Spleen (tissue), 11 donors: ENCODE measurements at regions not wholly inside any gene's neighbourhood (a gene's known extent, or its start where the extent isn't known, plus 50 kb on each side); places are given as distances from the start of the nearest gene placed in this dataset.

ENCODE experiments used
- DNase-seq: peaks from one replicate; pipeline ENCODE4 v3.0.0-alpha.2; 2020
- H3K27ac ChIP-seq, 8 donors: fragments of 200-600 bp; sonication (generic) in 7 of 8; 1 replicate in 4 of 8; 2 replicates in 4 of 8; pipeline versions ENCODE4 v1.5.0 to v1.8.0; 2016 to 2021; ENCODE audit warnings: inconsistent platforms in 4 of 8, mild to moderate bottlenecking in 4 of 8, moderate library complexity in 1 of 8
- H3K27me3 ChIP-seq, 7 donors: fragments of 200-600 bp; sonication (generic) in 6 of 7; replicated peaks in 1 of 7; 1 replicate in 4 of 7; 2 replicates in 3 of 7; pipeline versions ENCODE4 v1.5.0 to v1.8.0; 2016 to 2021; ENCODE audit warnings: inconsistent platforms in 3 of 7, mild to moderate bottlenecking in 1 of 7
- H3K36me3 ChIP-seq, 6 donors: fragments of 200-600 bp; sonication (generic) in 5 of 6; 1 replicate in 4 of 6; 2 replicates in 2 of 6; pipeline versions ENCODE4 v1.5.0 to v1.8.0; 2016 to 2021; ENCODE audit warnings: inconsistent platforms in 2 of 6
- H3K4me1 ChIP-seq, 6 donors: fragments of 200-600 bp; sonication (generic) in 5 of 6; 1 replicate in 3 of 6; 2 replicates in 3 of 6; pipeline versions ENCODE4 v1.5.0 to v1.8.0; 2016 to 2021; ENCODE audit warnings: inconsistent platforms in 3 of 6
- H3K4me3 ChIP-seq, 8 donors: fragments of 200-600 bp; sonication (generic) in 7 of 8; 1 replicate in 4 of 8; 2 replicates in 4 of 8; pipeline versions ENCODE4 v1.5.0 to v1.8.0; 2016 to 2021; ENCODE audit warnings: inconsistent platforms in 4 of 8, mild to moderate bottlenecking in 4 of 8, moderate library complexity in 2 of 8
- H3K9me3 ChIP-seq, 8 donors: fragments of 200-600 bp; sonication (generic) in 7 of 8; 1 replicate in 4 of 8; 2 replicates in 4 of 8; pipeline versions ENCODE4 v1.5.0 to v1.8.0; 2016 to 2021; ENCODE audit warnings: inconsistent platforms in 4 of 8
- POLR2A ChIP-seq, 3 donors: fragments of 450-650 bp; IDR thresholded peaks; one replicate each; pipeline ENCODE4 v1.5.1; 2017; ENCODE audit warnings: antibody characterized with exemption in 3 of 3, mild to moderate bottlenecking in 1 of 3
- POLR2AphosphoS5 ChIP-seq, 3 donors: sonication (generic); formaldehyde crosslinking; IDR thresholded peaks; one replicate each; pipeline ENCODE4 v1.5.1; 2017; ENCODE audit warnings: antibody characterized with exemption in 3 of 3
- WGBS, 5 donors: extraction: QIAGEN DNeasy Blood & Tissue Kit in 3 of 5; methylation state at CpG; one replicate each; pipeline versions ENCODE4 v1.1.5 to v1.1.7; 2013 to 2018; 5-methylcytosine and 5-hydroxymethylcytosine counted together
- intact Hi-C: fragments of 100-400 bp; cut with DNase I; formaldehyde crosslinking; loops from one replicate; pipeline ENCODE4 v1.15.0; 2023; ENCODE audit warnings: low total_unique reads
- TF ChIP-seq, protein P1 (sequence below), 11 experiments: fragments of 200-600 bp in 7 of 11; fragments of 450-650 bp in 4 of 11; sonication (generic) in 4 of 11; IDR thresholded peaks in 8 of 11; conservative IDR thresholded peaks in 3 of 11; 1 replicate in 7 of 11; 2 replicates in 4 of 11; pipeline versions ENCODE4 v1.4.0 to v1.8.0; 2016 to 2021; ENCODE audit warnings: antibody characterized with exemption in 11 of 11, inconsistent platforms in 4 of 11, mild to moderate bottlenecking in 1 of 11
- donor health status: healthy with polysubstance abuse.
- donor health status: DM: no; HTN: no; CAD: no; lungs with moderate emphysema.
- donor health status: DM: no; HTN: no; CAD: no.
- donor health status: Bipolar disorder and iron deficiency.
- donor health status: healthy.
- donor health status: DM: no; HTN: no; CAD: no.
- donor health status: DM: yes; HTN: yes; CAD: no.

DNA sequence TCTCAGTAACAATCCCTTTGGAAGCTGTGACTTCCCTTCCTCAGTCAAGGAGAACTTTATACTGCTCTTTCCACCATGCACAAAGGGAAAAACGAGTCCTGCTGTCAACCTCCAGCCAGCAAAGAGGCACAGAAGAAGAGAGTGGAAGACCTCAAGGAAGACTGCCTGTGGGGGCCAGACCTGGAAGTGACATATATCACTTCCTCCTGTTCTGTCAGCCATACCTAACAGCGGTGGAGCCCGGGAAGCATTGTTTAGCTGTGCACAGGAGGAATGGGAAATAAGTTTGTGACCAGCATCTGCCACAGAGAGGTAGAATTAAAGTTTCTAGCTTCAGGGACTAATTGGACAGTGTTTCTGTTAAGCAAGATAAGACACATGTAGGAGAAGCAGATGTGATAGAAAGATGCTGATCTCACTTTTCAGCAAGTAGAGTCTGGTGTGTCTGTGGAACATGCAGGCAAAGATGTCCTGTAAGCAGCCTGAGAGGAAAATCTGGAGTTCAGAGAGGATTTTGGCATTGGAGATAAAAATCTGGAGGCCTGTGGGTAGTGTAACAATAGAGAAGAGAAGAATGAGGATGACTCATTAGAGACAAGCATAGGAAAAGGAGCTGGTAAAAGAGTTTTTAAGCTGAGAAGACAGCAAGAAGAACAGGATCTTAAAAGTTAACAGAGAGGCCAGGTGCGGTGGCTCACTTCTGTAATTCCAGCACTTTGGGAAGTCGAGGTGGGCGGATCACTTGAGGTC lies 141.6 kb upstream of the CPSF6 start:
- no peaks in the 10 kb centered on the region for H3K36me3 ChIP-seq
- TF ChIP-seq POLR2A (IDR thresholded peaks at IDR 0.05) (no peak), POLR2AphosphoS5 (IDR thresholded peaks at IDR 0.05) (no peak)
- TF ChIP-seq, protein P1, sequence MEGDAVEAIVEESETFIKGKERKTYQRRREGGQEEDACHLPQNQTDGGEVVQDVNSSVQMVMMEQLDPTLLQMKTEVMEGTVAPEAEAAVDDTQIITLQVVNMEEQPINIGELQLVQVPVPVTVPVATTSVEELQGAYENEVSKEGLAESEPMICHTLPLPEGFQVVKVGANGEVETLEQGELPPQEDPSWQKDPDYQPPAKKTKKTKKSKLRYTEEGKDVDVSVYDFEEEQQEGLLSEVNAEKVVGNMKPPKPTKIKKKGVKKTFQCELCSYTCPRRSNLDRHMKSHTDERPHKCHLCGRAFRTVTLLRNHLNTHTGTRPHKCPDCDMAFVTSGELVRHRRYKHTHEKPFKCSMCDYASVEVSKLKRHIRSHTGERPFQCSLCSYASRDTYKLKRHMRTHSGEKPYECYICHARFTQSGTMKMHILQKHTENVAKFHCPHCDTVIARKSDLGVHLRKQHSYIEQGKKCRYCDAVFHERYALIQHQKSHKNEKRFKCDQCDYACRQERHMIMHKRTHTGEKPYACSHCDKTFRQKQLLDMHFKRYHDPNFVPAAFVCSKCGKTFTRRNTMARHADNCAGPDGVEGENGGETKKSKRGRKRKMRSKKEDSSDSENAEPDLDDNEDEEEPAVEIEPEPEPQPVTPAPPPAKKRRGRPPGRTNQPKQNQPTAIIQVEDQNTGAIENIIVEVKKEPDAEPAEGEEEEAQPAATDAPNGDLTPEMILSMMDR (IDR thresholded peaks at IDR 0.05 in 8 of 11, conservative IDR thresholded peaks at IDR 0.05 in 3 of 11): no peak
- peaks cover 0 to 12% (median 7%) of the 10 kb centered on the region in 6 donors for H3K4me1 ChIP-seq
- no peaks in the 10 kb centered on the region for H3K9me3 ChIP-seq
- 77 to 82% (median 80%) methylated on average over 6 of the region's 6 CpGs for WGBS, 5 donors
- H3K27me3 ChIP-seq: peaks cover 0 to 31% (median 0%) of the 10 kb centered on the region in 7 donors
- no peak for DNase-seq
- H3K27ac ChIP-seq: no peak overlapping the region
- H3K4me3 ChIP-seq: no peak overlapping the region
- intact Hi-C loops: no loop called here

DNA sequence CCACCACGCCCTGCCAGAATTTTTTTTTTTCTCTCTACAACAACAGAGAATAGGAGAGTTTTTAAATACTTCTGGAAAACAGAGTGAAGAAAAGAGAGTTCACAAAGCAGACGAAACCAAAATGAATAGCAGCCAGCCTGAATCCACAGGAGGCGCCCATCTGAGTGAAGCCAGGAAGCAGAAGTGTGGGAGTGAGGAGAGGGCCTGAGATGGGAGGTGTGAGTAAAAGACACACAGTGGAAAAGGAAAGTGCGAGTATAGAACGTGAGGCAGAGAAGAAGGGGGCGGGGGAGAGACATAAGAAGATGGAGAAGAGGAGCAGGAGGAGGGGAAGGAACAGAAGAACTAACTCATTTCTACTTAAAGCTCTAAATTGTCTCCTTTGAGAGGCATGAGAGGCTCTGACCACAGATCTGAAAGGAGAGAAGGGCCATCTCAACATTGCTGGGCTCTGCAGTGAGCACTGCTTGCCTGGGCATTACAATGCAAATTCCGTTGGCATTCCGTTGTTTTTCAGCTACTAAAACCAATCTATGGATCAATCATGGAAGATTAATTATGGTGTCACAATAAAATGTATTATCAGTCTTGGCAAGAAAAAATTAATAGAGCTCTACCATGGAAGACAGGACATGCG lies 140.1 kb upstream of the CPSF6 start:
- no peak overlapping the region for H3K4me3 ChIP-seq
- H3K27ac ChIP-seq: no peak overlapping the region
- intact Hi-C loops: no loop called here
- H3K36me3 ChIP-seq: no peaks in the 10 kb centered on the region
- H3K9me3 ChIP-seq: no peaks in the 10 kb centered on the region
- peaks cover 0 to 31% (median 0%) of the 10 kb centered on the region in 7 donors for H3K27me3 ChIP-seq
- 69 to 75% (median 72%) methylated on average over 9 of the region's 9 CpGs for WGBS, 5 donors
- peaks cover 0 to 17% (median 11%) of the 10 kb centered on the region in 6 donors for H3K4me1 ChIP-seq
- DNase-seq: no peak
- TF ChIP-seq, protein P1 (IDR thresholded peaks at IDR 0.05 in 8 of 11, conservative IDR thresholded peaks at IDR 0.05 in 3 of 11): no peak
- TF ChIP-seq POLR2A (IDR thresholded peaks at IDR 0.05) (no peak), POLR2AphosphoS5 (IDR thresholded peaks at IDR 0.05) (no peak)

DNA sequence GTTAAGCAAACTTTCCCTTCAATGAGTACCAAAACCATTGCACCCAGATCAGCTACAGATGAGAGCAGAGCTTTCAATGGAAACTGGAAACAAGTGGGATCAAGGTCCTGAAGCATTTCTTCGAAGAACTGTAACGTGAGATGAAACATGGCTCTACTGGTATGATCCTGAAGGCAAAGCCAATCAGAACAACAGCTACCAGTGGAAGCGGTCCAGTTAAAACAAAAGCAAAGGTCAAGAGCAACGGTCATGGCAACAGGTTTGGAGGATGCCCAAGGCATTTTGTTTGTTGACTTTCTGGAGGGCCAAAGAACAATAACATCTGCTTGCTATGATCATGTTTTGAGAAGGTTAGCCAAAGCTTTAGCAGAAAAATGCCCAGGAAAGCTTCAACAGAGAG lies 137.9 kb upstream of the CPSF6 start:
- peaks cover 0 to 20% (median 11%) of the 10 kb centered on the region in 6 donors for H3K4me1 ChIP-seq
- peak overlapping the region in 1 of 8 donors; percentile 19 for H3K27ac ChIP-seq
- no peaks in the 10 kb centered on the region for H3K36me3 ChIP-seq
- 60 to 86% (median 75%) methylated on average over 4 of the region's 4 CpGs for WGBS, 5 donors
- no peak overlapping the region for H3K4me3 ChIP-seq
- intact Hi-C loops: no loop called here
- no peak for DNase-seq
- H3K9me3 ChIP-seq: no peaks in the 10 kb centered on the region
- TF ChIP-seq POLR2A (IDR thresholded peaks at IDR 0.05) (no peak), POLR2AphosphoS5 (IDR thresholded peaks at IDR 0.05) (peak in 1 of 3 donors; percentile 27)
- peaks cover 0 to 23% (median 0%) of the 10 kb centered on the region in 7 donors for H3K27me3 ChIP-seq

DNA sequence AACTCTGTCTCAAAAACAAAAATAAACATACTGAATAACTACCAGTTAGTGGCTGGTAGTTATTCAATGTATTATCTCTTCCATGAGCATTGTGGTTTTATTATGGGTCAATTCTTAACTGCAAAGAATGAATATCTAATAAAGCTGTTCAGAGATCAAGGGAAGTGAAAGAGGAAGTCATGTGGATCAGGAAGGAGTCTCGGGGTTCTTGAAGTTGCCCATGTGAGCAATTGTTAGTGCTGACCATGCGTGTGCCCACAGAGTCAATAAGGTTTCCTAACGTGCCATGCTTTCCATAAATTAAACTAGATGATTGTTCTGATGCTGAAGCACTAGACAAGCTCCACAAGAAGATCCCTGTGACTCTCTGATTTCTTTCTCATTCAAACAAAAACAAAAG lies 136.5 kb upstream of the CPSF6 start:
- intact Hi-C loops: no loop called here
- TF ChIP-seq POLR2A (IDR thresholded peaks at IDR 0.05): no peak
- TF ChIP-seq, protein P1 (IDR thresholded peaks at IDR 0.05 in 8 of 11, conservative IDR thresholded peaks at IDR 0.05 in 3 of 11): no peak
- TF ChIP-seq POLR2AphosphoS5 (IDR thresholded peaks at IDR 0.05): no peak
- Histone ChIP-seq H3K9me3 (no peaks in the 10 kb centered on the region), H3K27ac (no peak overlapping the region), H3K36me3 (no peaks in the 10 kb centered on the region), H3K27me3 (peaks cover 0 to 14% (median 0%) of the 10 kb centered on the region in 7 donors), H3K4me3 (no peak overlapping the region), H3K4me1 (peaks cover 4 to 34% (median 13%) of the 10 kb centered on the region in 6 donors)
- WGBS, 5 donors: 14 to 32% (median 18%) methylated on average over 3 of the region's 3 CpGs
- no peak for DNase-seq
